ENCODE measurements at regions not wholly inside any gene's neighbourhood (a gene's known extent, or its start where the extent isn't known, plus 50 kb on each side); places are given as distances from the start of the nearest gene placed in this dataset.

DNA sequence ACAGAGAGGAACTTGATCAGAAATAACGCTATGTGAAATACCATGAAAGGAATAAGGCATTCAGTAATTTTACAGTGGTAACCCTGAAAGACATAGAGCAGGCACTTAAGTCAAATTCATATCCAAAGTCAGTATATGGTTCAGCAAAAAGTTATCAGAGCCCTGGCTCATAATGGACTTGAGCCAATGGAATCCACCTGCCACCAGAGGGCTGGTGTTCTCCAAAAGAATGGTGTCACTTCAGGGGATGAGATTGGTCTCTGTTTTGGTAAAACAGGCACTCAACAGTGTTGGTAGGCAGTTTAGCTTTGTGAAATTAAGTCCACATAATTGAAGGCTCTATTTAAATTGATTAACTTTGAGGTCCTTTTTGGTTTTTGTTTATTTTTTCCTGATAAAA, 93.9 kb downstream of the LIG4 start:
- no peak for TF ChIP-seq EZH2phosphoT487 (IDR thresholded peaks at IDR 0.05; ENCODE audit: borderline replicate concordance)
- TF ChIP-seq, protein P1, sequence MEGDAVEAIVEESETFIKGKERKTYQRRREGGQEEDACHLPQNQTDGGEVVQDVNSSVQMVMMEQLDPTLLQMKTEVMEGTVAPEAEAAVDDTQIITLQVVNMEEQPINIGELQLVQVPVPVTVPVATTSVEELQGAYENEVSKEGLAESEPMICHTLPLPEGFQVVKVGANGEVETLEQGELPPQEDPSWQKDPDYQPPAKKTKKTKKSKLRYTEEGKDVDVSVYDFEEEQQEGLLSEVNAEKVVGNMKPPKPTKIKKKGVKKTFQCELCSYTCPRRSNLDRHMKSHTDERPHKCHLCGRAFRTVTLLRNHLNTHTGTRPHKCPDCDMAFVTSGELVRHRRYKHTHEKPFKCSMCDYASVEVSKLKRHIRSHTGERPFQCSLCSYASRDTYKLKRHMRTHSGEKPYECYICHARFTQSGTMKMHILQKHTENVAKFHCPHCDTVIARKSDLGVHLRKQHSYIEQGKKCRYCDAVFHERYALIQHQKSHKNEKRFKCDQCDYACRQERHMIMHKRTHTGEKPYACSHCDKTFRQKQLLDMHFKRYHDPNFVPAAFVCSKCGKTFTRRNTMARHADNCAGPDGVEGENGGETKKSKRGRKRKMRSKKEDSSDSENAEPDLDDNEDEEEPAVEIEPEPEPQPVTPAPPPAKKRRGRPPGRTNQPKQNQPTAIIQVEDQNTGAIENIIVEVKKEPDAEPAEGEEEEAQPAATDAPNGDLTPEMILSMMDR (conservative IDR thresholded peaks at IDR 0.05; ENCODE audit: low read length): no peak
